ENCODE measurements at regions not wholly inside any gene's neighbourhood (a gene's known extent, or its start where the extent isn't known, plus 50 kb on each side); places are given as distances from the start of the nearest gene placed in this dataset.
"Not testable (repeated sequence)": the region's sequence is repeated elsewhere in the genome, so short reads cannot be mapped to it uniquely, and the experiment has no call there.

DNA sequence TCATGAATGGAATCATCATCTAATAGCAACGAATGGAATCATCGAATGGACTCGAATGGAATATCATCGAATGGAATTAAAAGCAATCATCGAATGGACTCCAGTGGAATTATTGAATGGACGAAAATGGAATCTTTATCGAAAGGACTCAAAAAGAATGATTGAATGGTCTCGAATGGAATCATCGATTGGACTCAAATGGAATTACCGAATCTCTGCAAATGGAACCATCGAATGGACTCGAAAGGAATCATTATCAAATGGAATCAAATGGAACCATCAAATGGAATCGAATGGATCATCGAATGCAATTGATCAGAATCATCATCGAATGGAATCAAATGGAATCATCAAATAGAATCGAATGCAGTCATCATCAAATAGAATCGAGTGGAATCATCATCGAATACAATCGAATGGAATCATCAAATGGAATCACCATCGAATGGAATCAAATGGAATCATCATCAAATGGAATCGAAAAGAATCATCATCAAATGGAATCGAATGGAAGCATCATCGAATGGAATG lies 225.7 kb downstream of the SHCBP1 start:
- intact Hi-C loops (cut with micrococcal nuclease); H3K27ac ChIP-seq (ENCODE audit: insufficient read depth, low read depth, low read length); H2AFZ ChIP-seq (ENCODE audit: low read depth, low read length); H4K20me1 ChIP-seq (replicated peaks; ENCODE audit: control insufficient read depth, extremely low read depth, insufficient read depth, low read length); CTCF ChIA-PET; H3K9ac ChIP-seq (replicated peaks; ENCODE audit: extremely low read depth, insufficient read depth, low read length); H3K9me1 ChIP-seq (replicated peaks; ENCODE audit: control insufficient read depth, extremely low read depth, insufficient read depth, low read length); POLR2A ChIA-PET; H3K4me1 ChIP-seq (ENCODE audit: control insufficient read depth, extremely low read depth, insufficient read depth, low read length); H3K79me2 ChIP-seq (ENCODE audit: control insufficient read depth, insufficient read depth, low read length); dilution Hi-C loops (cut with MboI; ENCODE audit: extremely low pct_ligation_motif_present, low sequenced_read_pairs); H3K36me3 ChIP-seq (ENCODE audit: control insufficient read depth in 2 of 2, extremely low read depth in 1 of 2, insufficient read depth in 2 of 2, low read length in 2 of 2); H3K9me3 ChIP-seq (replicated peaks; ENCODE audit: control insufficient read depth, insufficient read depth, low read length); FAIRE-seq; H3K27me3 ChIP-seq (ENCODE audit: control insufficient read depth in 2 of 2, insufficient read depth in 2 of 2, low read length in 2 of 2); BruUV-seq (replicated peaks); H3K4me2 ChIP-seq (ENCODE audit: insufficient read depth, low read length); H3K4me3 ChIP-seq (replicated peaks in 1 of 3; ENCODE audit: insufficient read depth in 1 of 3, low read depth in 1 of 3, low read length in 3 of 3): not testable (repeated sequence)
- peak; percentile 68 for DNase-seq (ENCODE audit: low read depth, low spot score)

DNA sequence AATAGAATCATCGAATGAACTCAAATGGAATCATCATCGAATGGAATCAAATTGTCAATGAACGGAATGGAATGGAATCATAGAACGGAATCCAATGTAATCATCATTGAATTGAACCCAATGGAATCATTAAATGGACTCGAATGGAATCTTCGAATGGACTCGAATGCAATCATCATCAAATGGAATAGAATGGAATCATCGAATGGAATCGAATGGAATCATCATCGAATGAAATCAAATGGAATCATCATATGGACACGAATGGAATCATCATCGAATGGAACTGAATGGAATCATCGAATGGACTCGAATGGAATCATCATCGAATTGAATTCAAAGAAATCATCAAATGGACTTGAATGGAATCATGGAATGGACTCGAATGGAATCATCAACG lies 226.2 kb downstream of the SHCBP1 start:
- H3K9me1 ChIP-seq (replicated peaks; ENCODE audit: control insufficient read depth, extremely low read depth, insufficient read depth, low read length); H3K4me3 ChIP-seq (replicated peaks in 1 of 3; ENCODE audit: insufficient read depth in 1 of 3, low read depth in 1 of 3, low read length in 3 of 3); H3K79me2 ChIP-seq (ENCODE audit: control insufficient read depth, insufficient read depth, low read length); H3K27me3 ChIP-seq (ENCODE audit: control insufficient read depth in 2 of 2, insufficient read depth in 2 of 2, low read length in 2 of 2); H3K4me2 ChIP-seq (ENCODE audit: insufficient read depth, low read length); dilution Hi-C loops (cut with MboI; ENCODE audit: extremely low pct_ligation_motif_present, low sequenced_read_pairs); H3K4me1 ChIP-seq (ENCODE audit: control insufficient read depth, extremely low read depth, insufficient read depth, low read length); H3K36me3 ChIP-seq (ENCODE audit: control insufficient read depth in 2 of 2, extremely low read depth in 1 of 2, insufficient read depth in 2 of 2, low read length in 2 of 2); H3K9me3 ChIP-seq (replicated peaks; ENCODE audit: control insufficient read depth, insufficient read depth, low read length); intact Hi-C loops (cut with micrococcal nuclease); H2AFZ ChIP-seq (ENCODE audit: low read depth, low read length); DNase-seq (ENCODE audit: low read depth, low spot score); CTCF ChIA-PET; FAIRE-seq; H3K9ac ChIP-seq (replicated peaks; ENCODE audit: extremely low read depth, insufficient read depth, low read length); BruUV-seq (replicated peaks); POLR2A ChIA-PET; H3K27ac ChIP-seq (ENCODE audit: insufficient read depth, low read depth, low read length); H4K20me1 ChIP-seq (replicated peaks; ENCODE audit: control insufficient read depth, extremely low read depth, insufficient read depth, low read length): not testable (repeated sequence)

DNA sequence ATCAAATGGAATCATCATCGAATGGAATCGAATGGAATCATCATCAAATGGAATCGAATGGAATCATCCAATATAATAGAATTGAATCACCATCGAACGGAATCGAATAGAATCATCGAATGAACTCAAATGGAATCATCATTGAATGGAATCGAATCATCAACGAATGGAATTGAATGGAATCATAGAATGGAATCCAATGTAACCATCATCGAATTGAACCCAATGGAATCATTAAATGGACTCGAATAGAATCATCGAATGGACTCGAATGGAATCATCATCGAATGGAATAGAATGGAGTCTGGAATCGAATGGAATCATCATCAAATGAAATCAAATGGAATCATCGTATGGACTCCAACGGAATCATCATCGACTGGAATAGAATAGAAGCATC lies 227.0 kb downstream of the SHCBP1 start:
- BruUV-seq (replicated peaks); H3K27ac ChIP-seq (ENCODE audit: insufficient read depth, low read depth, low read length); POLR2A ChIA-PET; H3K4me1 ChIP-seq (ENCODE audit: control insufficient read depth, extremely low read depth, insufficient read depth, low read length); H3K9ac ChIP-seq (replicated peaks; ENCODE audit: extremely low read depth, insufficient read depth, low read length); H3K36me3 ChIP-seq (ENCODE audit: control insufficient read depth in 2 of 2, extremely low read depth in 1 of 2, insufficient read depth in 2 of 2, low read length in 2 of 2); H3K9me1 ChIP-seq (replicated peaks; ENCODE audit: control insufficient read depth, extremely low read depth, insufficient read depth, low read length); H3K79me2 ChIP-seq (ENCODE audit: control insufficient read depth, insufficient read depth, low read length); CTCF ChIA-PET; H2AFZ ChIP-seq (ENCODE audit: low read depth, low read length); FAIRE-seq; DNase-seq (ENCODE audit: low read depth, low spot score); H3K9me3 ChIP-seq (replicated peaks; ENCODE audit: control insufficient read depth, insufficient read depth, low read length); intact Hi-C loops (cut with micrococcal nuclease); dilution Hi-C loops (cut with MboI; ENCODE audit: extremely low pct_ligation_motif_present, low sequenced_read_pairs); H4K20me1 ChIP-seq (replicated peaks; ENCODE audit: control insufficient read depth, extremely low read depth, insufficient read depth, low read length); H3K27me3 ChIP-seq (ENCODE audit: control insufficient read depth in 2 of 2, insufficient read depth in 2 of 2, low read length in 2 of 2); H3K4me2 ChIP-seq (ENCODE audit: insufficient read depth, low read length); H3K4me3 ChIP-seq (replicated peaks in 1 of 3; ENCODE audit: insufficient read depth in 1 of 3, low read depth in 1 of 3, low read length in 3 of 3): not testable (repeated sequence)

DNA sequence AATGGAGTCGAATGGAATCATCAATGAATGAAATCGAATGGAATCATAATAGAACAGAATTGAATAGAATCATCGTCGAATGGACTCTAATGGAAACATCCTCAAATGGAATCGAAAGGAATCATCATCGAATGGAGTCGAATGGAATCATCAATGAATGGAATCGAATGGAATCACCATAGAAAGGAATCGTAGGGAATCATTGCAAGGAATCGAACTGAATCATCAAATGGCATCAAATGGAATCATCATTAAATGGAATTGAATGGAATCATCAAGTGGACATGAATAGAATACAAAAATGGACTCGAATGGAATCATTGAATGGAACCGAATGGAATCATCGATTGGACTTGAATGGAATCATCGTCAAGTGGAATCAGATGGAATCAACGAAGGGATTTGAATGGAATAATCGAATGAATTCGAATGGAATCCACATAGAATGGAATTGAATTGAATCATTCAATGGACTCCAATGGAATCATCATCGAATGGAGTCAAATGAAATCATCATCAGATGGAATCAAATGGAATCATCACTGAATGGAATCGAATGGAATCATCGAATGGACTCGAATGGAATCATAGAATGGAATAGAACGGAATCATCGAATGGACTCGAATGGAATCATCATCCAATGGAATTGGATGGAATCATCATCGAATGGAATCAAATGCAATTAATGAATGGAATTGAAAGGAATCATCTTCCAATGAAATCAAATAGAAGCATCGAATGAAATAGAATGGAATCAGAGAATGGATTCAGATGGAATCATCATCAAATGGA lies 228.1 kb downstream of the SHCBP1 start:
- H3K4me3 ChIP-seq (replicated peaks in 1 of 3; ENCODE audit: insufficient read depth in 1 of 3, low read depth in 1 of 3, low read length in 3 of 3); H2AFZ ChIP-seq (ENCODE audit: low read depth, low read length); H3K27me3 ChIP-seq (ENCODE audit: control insufficient read depth in 2 of 2, insufficient read depth in 2 of 2, low read length in 2 of 2); dilution Hi-C loops (cut with MboI; ENCODE audit: extremely low pct_ligation_motif_present, low sequenced_read_pairs); H3K79me2 ChIP-seq (ENCODE audit: control insufficient read depth, insufficient read depth, low read length); H3K36me3 ChIP-seq (ENCODE audit: control insufficient read depth in 2 of 2, extremely low read depth in 1 of 2, insufficient read depth in 2 of 2, low read length in 2 of 2); CTCF ChIA-PET; BruUV-seq (replicated peaks); H4K20me1 ChIP-seq (replicated peaks; ENCODE audit: control insufficient read depth, extremely low read depth, insufficient read depth, low read length); H3K9ac ChIP-seq (replicated peaks; ENCODE audit: extremely low read depth, insufficient read depth, low read length); H3K4me1 ChIP-seq (ENCODE audit: control insufficient read depth, extremely low read depth, insufficient read depth, low read length); POLR2A ChIA-PET; FAIRE-seq; H3K9me3 ChIP-seq (replicated peaks; ENCODE audit: control insufficient read depth, insufficient read depth, low read length); H3K27ac ChIP-seq (ENCODE audit: insufficient read depth, low read depth, low read length); intact Hi-C loops (cut with micrococcal nuclease); H3K9me1 ChIP-seq (replicated peaks; ENCODE audit: control insufficient read depth, extremely low read depth, insufficient read depth, low read length); H3K4me2 ChIP-seq (ENCODE audit: insufficient read depth, low read length): not testable (repeated sequence)
- peak; percentile 82 for DNase-seq (ENCODE audit: low read depth, low spot score)
